ENCODE measurements at regions not wholly inside any gene's neighbourhood (a gene's known extent, or its start where the extent isn't known, plus 50 kb on each side); places are given as distances from the start of the nearest gene placed in this dataset.

DNA sequence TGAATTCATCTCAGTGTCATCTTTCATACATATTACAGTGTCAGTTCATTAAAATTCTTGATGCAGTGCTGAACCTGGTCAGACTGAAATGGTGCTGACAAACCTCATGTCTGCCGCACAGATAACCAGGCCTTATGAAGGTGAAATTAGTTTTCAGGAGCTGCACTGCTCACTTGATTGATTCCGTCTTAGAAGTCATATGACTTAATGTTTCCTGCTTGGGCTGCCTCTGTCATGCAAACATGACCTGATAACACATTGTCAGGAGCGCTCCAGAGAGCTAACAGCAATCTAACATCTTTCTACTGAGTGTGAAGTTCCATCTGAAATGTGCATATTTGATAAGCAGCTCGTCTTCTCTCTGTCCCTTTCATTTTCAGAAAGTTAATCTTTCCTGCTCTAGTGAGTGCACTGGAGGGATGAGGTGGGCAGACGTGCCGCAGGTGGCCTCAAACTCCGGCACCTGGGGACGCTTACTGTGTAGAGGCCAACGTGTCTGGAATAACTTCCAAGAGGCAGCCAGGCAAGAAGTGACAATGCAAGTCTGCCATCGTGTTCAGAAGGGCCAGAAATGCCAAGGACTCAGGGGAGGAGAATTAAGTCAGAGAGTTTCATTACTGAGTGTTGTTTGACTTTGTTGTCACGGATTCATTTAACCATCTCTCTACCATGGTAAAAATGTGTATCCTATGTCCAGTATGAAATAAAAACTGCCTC is 592.1 kb downstream of the TLE1 start:
- TF ChIP-seq, protein P1, sequence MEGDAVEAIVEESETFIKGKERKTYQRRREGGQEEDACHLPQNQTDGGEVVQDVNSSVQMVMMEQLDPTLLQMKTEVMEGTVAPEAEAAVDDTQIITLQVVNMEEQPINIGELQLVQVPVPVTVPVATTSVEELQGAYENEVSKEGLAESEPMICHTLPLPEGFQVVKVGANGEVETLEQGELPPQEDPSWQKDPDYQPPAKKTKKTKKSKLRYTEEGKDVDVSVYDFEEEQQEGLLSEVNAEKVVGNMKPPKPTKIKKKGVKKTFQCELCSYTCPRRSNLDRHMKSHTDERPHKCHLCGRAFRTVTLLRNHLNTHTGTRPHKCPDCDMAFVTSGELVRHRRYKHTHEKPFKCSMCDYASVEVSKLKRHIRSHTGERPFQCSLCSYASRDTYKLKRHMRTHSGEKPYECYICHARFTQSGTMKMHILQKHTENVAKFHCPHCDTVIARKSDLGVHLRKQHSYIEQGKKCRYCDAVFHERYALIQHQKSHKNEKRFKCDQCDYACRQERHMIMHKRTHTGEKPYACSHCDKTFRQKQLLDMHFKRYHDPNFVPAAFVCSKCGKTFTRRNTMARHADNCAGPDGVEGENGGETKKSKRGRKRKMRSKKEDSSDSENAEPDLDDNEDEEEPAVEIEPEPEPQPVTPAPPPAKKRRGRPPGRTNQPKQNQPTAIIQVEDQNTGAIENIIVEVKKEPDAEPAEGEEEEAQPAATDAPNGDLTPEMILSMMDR (IDR thresholded peaks at IDR 0.05; ENCODE audit: low read length), result no peak
- TF ChIP-seq EZH2phosphoT487 (IDR thresholded peaks at IDR 0.05; ENCODE audit: low read length), result no peak
- TF ChIP-seq EZH2 (optimal IDR thresholded peaks at IDR 0.05; ENCODE audit: low read depth, low read length), result no peak
